K562 (cell line): ENCODE measurements at regions not wholly inside any gene's neighbourhood (a gene's known extent, or its start where the extent isn't known, plus 50 kb on each side); places are given as distances from the start of the nearest gene placed in this dataset.

Experiments used
- BRD4 ChIP-seq: fragments of 200-600 bp; sonication (generic); IDR thresholded peaks from 2 replicates; pipeline ENCODE4 v1.6.1; 2017; ENCODE audit warnings: inconsistent platforms
- CBX5 ChIP-seq: IDR thresholded peaks from 2 replicates; pipeline ENCODE4 v1.6.1; 2014; ENCODE audit warnings: low read depth, borderline replicate concordance
- DNMT1 ChIP-seq: fragments of 450-650 bp; IDR thresholded peaks from 2 replicates; pipeline ENCODE4 v1.6.1; 2016; ENCODE audit warnings: antibody characterized with exemption, mild to moderate bottlenecking
- HLTF ChIP-seq: fragments of 450-650 bp; IDR thresholded peaks from 2 replicates; pipeline ENCODE4 v1.6.1; 2016
- KDM1A ChIP-seq, 2 experiments: fragments of 450-650 bp; IDR thresholded peaks; 2 replicates each; pipeline ENCODE4 v1.6.1; 2016; ENCODE audit warnings: mild to moderate bottlenecking in 2 of 2
- L3MBTL2 ChIP-seq: fragments of 450-650 bp; IDR thresholded peaks from 2 replicates; pipeline ENCODE4 v1.6.1; 2016; ENCODE audit warnings: mild to moderate bottlenecking, moderate library complexity
- PTBP1 ChIP-seq: fragments of 200-400 bp; formaldehyde crosslinking; IDR thresholded peaks from 2 replicates; pipeline ENCODE4 v1.6.1; 2017; ENCODE audit warnings: low read depth, low read length
- RAD21 ChIP-seq, 2 experiments: fragments of 250-450 bp in 1 of 2; fragments of 450-650 bp in 1 of 2; sonication (Bioruptor Pico) in 1 of 2; formaldehyde crosslinking in 1 of 2; IDR thresholded peaks in 1 of 2; conservative IDR thresholded peaks in 1 of 2; 2 replicates each; pipeline versions ENCODE4 v1.4.0 to v1.8.0; 2020 to 2022; ENCODE audit warnings: mild to moderate bottlenecking in 2 of 2, moderate library complexity in 1 of 2
- TAF15 ChIP-seq: fragments of 200-400 bp; formaldehyde crosslinking; IDR thresholded peaks from 2 replicates; pipeline ENCODE4 v1.6.1; 2017; ENCODE audit warnings: mild to moderate bottlenecking, low read depth, low read length, moderate library complexity
- TEAD1 ChIP-seq, 2 experiments: fragments of 450-650 bp in 1 of 2; sonication (generic) in 1 of 2; formaldehyde crosslinking; IDR thresholded peaks; 2 replicates each; pipeline versions ENCODE4 v1.4.0 to v1.8.0; 2020 to 2022; ENCODE audit warnings: mild to moderate bottlenecking in 2 of 2, missing genetic modification reagents in 1 of 2
- THRA ChIP-seq: fragments of 450-650 bp; IDR thresholded peaks from 2 replicates; pipeline ENCODE4 v1.6.1; 2017; ENCODE audit warnings: mild to moderate bottlenecking, moderate library complexity
- TSHZ1 ChIP-seq: fragments of 250-450 bp; sonication (Bioruptor Pico); IDR thresholded peaks from 2 replicates; pipeline ENCODE4 v1.4.0; 2020; ENCODE audit warnings: mild to moderate bottlenecking, moderate library complexity
- ZFP1 ChIP-seq: fragments of 450-650 bp; formaldehyde crosslinking; IDR thresholded peaks from 2 replicates; pipeline ENCODE4 v1.4.0; 2020; ENCODE audit warnings: mild to moderate bottlenecking, mixed read lengths
- ZNF146 ChIP-seq: IDR thresholded peaks from one replicate; pipeline ENCODE4 v1.6.1; 2018; ENCODE audit warnings: missing compliant biosample characterization; ENCODE audit not compliant: unreplicated experiment
- ZNF253 ChIP-seq: fragments of 250-450 bp; sonication (Bioruptor Pico); conservative IDR thresholded peaks from 2 replicates; pipeline ENCODE4 v1.6.1; 2021; ENCODE audit warnings: mild to moderate bottlenecking
- ZNF696 ChIP-seq: fragments of 250-450 bp; sonication (Bioruptor Pico); conservative IDR thresholded peaks from 2 replicates; pipeline ENCODE4 v1.4.0; 2020; ENCODE audit warnings: mild to moderate bottlenecking, moderate library complexity
- ZNF766 ChIP-seq: fragments of 200-800 bp; sonication (Bioruptor generic); conservative IDR thresholded peaks from 2 replicates; pipeline ENCODE4 v1.6.1; 2016; ENCODE audit warnings: missing genetic modification characterization, missing compliant biosample characterization
- TF ChIP-seq, protein P1 (sequence below), 2 experiments: fragments of 250-450 bp in 1 of 2; fragments of 450-650 bp in 1 of 2; sonication (Bioruptor Pico) in 1 of 2; IDR thresholded peaks; 2 replicates each; pipeline versions ENCODE4 v1.6.1 to v1.8.0; 2016 to 2021; ENCODE audit warnings: mild to moderate bottlenecking in 2 of 2, moderate library complexity in 2 of 2, missing compliant biosample characterization in 1 of 2, missing genetic modification characterization in 1 of 2
- TF ChIP-seq, protein P2 (sequence below): fragments of 250-450 bp; sonication (Bioruptor Pico); IDR thresholded peaks from 2 replicates; pipeline ENCODE4 v1.8.0; 2022; ENCODE audit warnings: inconsistent platforms
- TF ChIP-seq, protein P3 (sequence below), 2 experiments: fragments of 450-650 bp; IDR thresholded peaks; 2 replicates each; pipeline ENCODE4 v1.6.1; 2016

GRCh38 chr6:15062516-15063252 is 183.2 kb upstream of the JARID2 start (continued):
- TF ChIP-seq BRD4, result no peak
- TF ChIP-seq HLTF, result no peak
- TF ChIP-seq ZNF146 (CRISPR knock-in tag), result no peak
- TF ChIP-seq TAF15, result no peak
- peak; percentile 6; the same call in 1 of the 2 replicates for TF ChIP-seq CBX5
- TF ChIP-seq TEAD1 (CRISPR knock-in tag; IDR thresholded peaks at IDR 0.05), result peak; percentile 88
- TF ChIP-seq, protein P1, sequence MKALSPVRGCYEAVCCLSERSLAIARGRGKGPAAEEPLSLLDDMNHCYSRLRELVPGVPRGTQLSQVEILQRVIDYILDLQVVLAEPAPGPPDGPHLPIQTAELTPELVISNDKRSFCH (CRISPR knock-in tag; IDR thresholded peaks at IDR 0.05), result no peak
- TF ChIP-seq, protein P1 (tag; IDR thresholded peaks at IDR 0.05), result peak; percentile 93
- TF ChIP-seq PTBP1, result no peak
- no peak for TF ChIP-seq ZNF253 (CRISPR knock-in tag)
- TF ChIP-seq ZNF696 (CRISPR knock-in tag), result no peak
- TF ChIP-seq, protein P2, sequence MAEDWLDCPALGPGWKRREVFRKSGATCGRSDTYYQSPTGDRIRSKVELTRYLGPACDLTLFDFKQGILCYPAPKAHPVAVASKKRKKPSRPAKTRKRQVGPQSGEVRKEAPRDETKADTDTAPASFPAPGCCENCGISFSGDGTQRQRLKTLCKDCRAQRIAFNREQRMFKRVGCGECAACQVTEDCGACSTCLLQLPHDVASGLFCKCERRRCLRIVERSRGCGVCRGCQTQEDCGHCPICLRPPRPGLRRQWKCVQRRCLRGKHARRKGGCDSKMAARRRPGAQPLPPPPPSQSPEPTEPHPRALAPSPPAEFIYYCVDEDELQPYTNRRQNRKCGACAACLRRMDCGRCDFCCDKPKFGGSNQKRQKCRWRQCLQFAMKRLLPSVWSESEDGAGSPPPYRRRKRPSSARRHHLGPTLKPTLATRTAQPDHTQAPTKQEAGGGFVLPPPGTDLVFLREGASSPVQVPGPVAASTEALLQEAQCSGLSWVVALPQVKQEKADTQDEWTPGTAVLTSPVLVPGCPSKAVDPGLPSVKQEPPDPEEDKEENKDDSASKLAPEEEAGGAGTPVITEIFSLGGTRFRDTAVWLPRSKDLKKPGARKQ, result no peak
- TF ChIP-seq RAD21 (CRISPR knock-in tag; conservative IDR thresholded peaks at IDR 0.05 in 1 of 2, IDR thresholded peaks at IDR 0.05 in 1 of 2), result peak in 1 of 2 experiments; percentile 40; a peak in 3 of 4 replicates
- peak; percentile 84 to 86; a peak in 3 of 4 replicates for TF ChIP-seq KDM1A (IDR thresholded peaks at IDR 0.05)
- TF ChIP-seq, protein P3, sequence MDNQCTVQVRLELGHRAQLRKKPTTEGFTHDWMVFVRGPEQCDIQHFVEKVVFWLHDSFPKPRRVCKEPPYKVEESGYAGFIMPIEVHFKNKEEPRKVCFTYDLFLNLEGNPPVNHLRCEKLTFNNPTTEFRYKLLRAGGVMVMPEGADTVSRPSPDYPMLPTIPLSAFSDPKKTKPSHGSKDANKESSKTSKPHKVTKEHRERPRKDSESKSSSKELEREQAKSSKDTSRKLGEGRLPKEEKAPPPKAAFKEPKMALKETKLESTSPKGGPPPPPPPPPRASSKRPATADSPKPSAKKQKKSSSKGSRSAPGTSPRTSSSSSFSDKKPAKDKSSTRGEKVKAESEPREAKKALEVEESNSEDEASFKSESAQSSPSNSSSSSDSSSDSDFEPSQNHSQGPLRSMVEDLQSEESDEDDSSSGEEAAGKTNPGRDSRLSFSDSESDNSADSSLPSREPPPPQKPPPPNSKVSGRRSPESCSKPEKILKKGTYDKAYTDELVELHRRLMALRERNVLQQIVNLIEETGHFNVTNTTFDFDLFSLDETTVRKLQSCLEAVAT (IDR thresholded peaks at IDR 0.05), result peak in 1 of 2 experiments; percentile 85; a peak in 2 of 4 replicates
- TF ChIP-seq DNMT1, result no peak
- TF ChIP-seq ZNF766, result peak; percentile 86; the same call in 1 of the 2 replicates
- no peak for TF ChIP-seq ZFP1 (CRISPR knock-in tag)
- no peak for TF ChIP-seq TSHZ1 (CRISPR knock-in tag)
- TF ChIP-seq THRA, result peak; percentile 98
- peak; percentile 92 for TF ChIP-seq L3MBTL2
